ENCODE measurements at regions not wholly inside any gene's neighbourhood (a gene's known extent, or its start where the extent isn't known, plus 50 kb on each side); places are given as distances from the start of the nearest gene placed in this dataset.

- no peak for TF ChIP-seq CTCF (IDR thresholded peaks at IDR 0.05; ENCODE audit: extremely low read depth, missing control alignments)
- no peak for DNase-seq (ENCODE audit: low spot score)
Measured at GRCh38 chr5:23303435-23303834, 204.0 kb upstream of the PRDM9 start.

DNA sequence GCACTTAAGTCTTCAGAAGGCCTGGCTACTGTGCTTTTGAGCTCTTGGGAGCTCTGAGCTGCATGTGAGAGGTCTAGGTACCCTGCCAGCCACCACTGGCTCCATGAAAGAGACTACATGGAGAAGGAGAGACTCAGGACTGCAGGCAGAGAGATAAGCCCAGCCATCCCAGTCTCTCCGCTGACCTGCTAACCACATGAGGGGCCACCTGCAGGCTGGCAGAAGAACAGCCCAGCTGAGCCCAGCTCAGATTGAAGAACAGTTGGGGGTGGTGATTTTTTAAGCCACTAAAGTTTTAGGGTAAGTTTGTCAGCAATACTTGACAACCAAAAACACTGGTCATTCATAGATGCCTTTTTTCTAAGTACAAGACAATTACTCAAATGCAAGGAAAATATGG lies 205.0 kb upstream of the PRDM9 start:
- TF ChIP-seq CTCF (IDR thresholded peaks at IDR 0.05; ENCODE audit: extremely low read depth, missing control alignments), result no peak
- no peak for DNase-seq (ENCODE audit: low spot score)

- TF ChIP-seq CTCF (IDR thresholded peaks at IDR 0.05; ENCODE audit: extremely low read depth, missing control alignments), result no peak
- DNase-seq (ENCODE audit: low spot score), result no peak
Measured at GRCh38 chr5:23289162-23289561, 218.2 kb upstream of the PRDM9 start.

GRCh38 chr5:23284656-23285055 lies 222.8 kb upstream of the PRDM9 start:
- no peak for TF ChIP-seq CTCF (IDR thresholded peaks at IDR 0.05; ENCODE audit: extremely low read depth, missing control alignments)

GRCh38 chr5:23274171-23274570 lies 233.2 kb upstream of the PRDM9 start:
- no peak for DNase-seq (ENCODE audit: low spot score)

More at GRCh38 chr5:23284656-23285055, 222.8 kb upstream of the PRDM9 start:
- DNase-seq (ENCODE audit: low spot score), result no peak

DNA sequence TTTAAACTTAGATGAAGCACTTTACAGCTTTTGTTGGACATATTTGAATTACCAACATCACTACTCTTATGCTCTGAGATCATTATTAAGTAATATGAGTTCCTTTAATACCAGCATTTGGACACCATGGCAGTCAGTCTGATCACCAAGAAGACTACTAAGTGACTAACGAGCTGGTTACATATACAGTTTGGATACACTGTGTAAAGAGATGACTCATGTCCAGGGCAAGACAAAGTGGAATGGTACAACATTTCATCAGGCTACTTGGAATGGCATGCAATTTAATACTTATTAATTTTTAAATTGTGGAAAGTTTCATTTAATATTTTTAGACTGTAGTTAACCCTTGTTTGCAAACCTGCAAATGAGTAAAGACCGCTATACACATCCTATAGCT lies 237.4 kb upstream of the PRDM9 start:
- no peak for TF ChIP-seq CTCF (IDR thresholded peaks at IDR 0.05; ENCODE audit: extremely low read depth, missing control alignments)
- no peak for DNase-seq (ENCODE audit: low spot score)

More at GRCh38 chr5:23274171-23274570, 233.2 kb upstream of the PRDM9 start:
- TF ChIP-seq CTCF (IDR thresholded peaks at IDR 0.05; ENCODE audit: extremely low read depth, missing control alignments), result no peak

GRCh38 chr5:23268136-23268535 lies 239.3 kb upstream of the PRDM9 start:
- TF ChIP-seq CTCF (IDR thresholded peaks at IDR 0.05; ENCODE audit: extremely low read depth, missing control alignments), result no peak
- DNase-seq (ENCODE audit: low spot score), result no peak

Data from GM20000 (cell line).